ENCODE measurements at regions not wholly inside any gene's neighbourhood (a gene's known extent, or its start where the extent isn't known, plus 50 kb on each side); places are given as distances from the start of the nearest gene placed in this dataset.

GRCh38 chr18:45119876-45120275 lies 439.2 kb downstream of the SETBP1 start:
- DNase-seq, result no peak

GRCh38 chr18:45121146-45121545 lies 440.5 kb downstream of the SETBP1 start:
- DNase-seq, result no peak

DNA sequence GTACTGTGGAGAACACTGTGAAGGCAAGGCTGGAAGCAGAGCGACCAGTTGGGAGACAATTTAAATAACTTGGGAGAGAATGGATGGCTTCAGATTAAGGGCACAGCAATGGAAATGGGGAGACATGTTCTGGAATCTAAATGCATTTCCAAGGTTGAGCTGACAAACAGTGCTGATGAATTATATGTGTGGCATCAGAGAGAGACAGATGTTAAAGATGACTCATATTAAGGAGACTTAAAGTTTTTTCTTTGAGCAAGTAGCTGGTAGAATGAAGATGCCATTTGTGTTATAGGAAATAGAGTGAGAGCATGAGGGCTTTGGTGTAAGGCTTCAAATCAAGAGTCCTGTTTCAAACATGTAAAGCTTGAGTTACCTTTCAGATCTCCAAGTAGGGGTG lies 441.8 kb downstream of the SETBP1 start:
- DNase-seq, result no peak

DNA sequence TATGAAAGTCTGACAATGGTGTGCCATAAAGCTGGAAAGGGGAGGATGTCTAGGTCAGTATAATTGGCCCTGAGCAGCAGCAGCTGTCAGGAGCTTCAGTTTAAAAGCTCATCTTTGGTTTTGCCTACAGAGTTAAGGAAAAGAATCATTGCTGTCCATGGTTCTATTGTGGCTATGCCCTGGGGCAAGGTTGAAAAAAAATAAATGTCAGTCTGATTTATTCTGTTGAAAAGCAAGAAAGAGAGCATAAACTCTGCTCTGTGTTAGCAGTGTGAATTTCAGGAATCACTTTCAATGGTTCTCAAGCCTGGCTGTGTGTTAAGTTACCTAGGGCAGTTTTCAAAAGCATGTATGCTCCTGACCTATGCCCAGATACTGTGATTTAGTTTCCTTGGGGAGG lies 446.7 kb downstream of the SETBP1 start:
- no peak for DNase-seq

DNA sequence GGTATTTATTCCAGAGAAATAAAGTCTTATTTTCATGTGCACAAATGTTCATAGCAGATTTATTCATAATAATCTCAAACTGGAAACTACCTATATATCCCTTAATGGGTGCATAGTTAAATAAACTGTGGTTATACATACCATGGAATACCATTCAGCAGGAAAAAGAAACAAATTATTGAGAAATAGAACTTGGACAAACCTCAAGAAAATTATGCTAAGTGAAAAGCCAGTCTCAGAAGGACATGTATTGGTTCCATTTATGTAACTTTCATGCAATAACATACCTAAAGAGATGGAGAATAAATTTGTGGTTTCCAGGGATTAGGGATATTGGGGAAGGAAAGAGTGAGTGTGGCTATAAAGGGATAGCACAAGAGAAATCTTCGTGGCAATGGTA lies 452.6 kb downstream of the SETBP1 start:
- no peak for DNase-seq

GRCh38 chr18:45136381-45137086 lies 455.8 kb downstream of the SETBP1 start:
- peak; percentile 4 for DNase-seq

GRCh38 chr18:45137087-45137419 lies 456.4 kb downstream of the SETBP1 start:
- no peak for DNase-seq

DNA sequence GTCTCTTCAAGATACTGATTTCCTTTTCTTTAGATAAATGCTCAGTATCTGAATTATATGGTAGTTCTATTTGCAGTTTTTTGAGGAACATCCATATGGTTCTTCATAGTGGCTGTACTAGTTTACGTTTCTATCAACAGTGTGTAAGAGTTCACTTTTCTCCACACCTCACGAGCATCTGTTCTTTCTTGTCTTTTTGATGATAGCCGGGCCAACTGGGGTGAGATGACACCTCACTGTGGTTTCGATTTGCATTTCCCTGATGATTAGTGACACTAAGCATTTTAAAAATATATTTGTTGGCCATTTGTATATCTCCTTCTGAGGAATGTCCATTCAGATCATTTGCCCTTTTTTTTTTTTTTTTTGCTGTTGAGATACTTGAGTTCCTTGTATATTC lies 458.8 kb downstream of the SETBP1 start:
- no peak for DNase-seq

GRCh38 chr18:45142868-45143267 lies 462.2 kb downstream of the SETBP1 start:
- no peak for DNase-seq

DNA sequence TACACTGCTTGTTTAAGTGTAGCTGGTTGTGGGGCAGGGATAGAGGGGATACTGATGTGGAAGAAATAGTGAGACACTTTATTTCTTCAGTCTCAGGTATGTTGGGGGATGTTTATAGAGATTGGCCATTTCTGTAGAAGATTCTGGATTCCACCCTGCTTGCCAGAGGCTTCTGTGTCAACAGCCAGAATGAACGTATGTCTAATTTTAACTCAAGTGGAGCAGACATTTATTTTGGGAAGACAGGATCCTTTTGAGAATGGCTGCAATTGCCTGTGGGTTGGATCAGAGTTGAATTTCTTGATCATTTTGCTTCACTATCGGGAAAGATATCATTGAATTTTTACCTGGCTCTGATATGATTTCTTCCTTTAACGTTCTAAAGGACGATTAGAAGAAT lies 465.6 kb upstream of the SLC14A2 start:
- DNase-seq, result no peak

GRCh38 chr18:45151645-45152044 lies 463.6 kb upstream of the SLC14A2 start:
- DNase-seq, result no peak

DNA sequence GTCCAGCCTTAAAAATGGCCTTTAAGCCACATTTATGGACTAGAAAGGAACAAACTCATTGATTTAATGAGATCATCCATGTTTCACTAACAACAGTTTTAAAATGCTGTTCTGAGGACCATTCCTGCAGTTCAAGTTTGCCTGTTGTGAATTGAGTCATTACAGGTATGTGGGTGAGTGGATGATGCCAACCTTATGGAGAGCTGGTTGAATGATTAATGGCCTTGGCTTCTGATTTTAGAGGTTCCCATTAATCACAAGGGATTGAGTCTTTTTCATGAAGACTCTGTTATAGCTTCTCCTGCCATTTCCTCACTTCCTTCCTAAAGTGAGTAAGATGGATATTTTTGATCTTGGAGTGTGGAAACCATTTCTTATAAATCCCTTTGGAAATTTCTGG lies 459.8 kb upstream of the SLC14A2 start:
- DNase-seq, result no peak

DNA sequence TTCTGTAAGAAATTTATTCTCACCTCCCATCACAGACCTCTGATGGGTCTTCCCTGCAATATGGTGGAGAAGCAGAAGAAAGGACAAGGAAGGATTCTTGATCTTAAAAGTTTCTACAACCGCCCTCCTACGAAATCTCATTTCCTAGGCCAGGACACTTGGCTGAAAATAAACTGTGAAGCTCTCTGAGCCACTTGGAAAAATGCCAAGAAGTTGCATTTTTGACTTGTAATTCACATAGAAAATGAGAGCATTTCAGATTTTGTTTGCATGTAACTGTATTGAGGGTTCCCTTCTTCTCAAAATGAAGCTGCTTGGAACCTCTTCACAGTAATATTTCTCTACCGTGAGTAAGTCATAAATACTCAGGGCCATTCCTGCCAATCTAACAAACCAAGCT lies 458.3 kb upstream of the SLC14A2 start:
- no peak for DNase-seq

- DNase-seq, result no peak
Observed at GRCh38 chr18:45157576-45157975, 457.7 kb upstream of the SLC14A2 start.

DNA sequence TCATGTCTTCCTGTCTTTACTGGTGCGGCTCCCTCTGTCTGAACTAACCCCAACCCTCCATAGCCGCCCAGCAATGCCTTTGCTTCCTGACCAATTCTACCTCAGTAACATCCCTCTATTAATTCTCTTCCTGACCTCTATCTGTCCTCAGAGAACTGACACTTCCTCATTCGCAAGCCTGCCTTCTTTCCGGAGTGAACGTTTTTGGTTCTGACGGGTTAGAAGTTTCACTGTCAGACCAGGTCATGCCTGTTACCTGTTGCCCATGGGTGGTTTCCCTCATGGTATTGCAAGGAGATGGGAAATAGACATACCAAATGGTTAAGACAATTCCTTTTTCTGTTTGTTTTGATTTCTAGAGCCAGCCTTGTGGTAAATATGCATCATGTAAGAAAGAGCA lies 453.4 kb upstream of the SLC14A2 start:
- DNase-seq, result no peak

DNA sequence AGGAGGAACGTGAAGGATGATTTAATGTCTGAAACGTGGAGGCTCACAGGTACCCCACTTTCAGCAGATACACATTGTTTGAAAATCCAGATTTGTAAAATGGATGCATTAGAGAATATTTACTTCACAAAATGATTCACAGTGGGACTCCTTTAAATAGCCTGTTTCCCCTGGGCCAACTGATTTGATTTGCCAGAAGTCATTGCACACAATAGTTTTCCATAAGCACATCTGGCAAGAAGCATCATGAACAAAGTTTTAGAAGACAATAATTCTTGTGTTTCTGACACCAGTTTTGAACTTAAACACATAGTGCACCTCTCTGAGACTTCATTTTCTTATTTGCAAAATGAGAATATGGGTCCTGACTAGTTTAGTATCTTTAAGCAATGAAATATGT lies 451.4 kb upstream of the SLC14A2 start:
- no peak for DNase-seq

- DNase-seq, result no peak
Observed at GRCh38 chr18:45164551-45164950, 450.7 kb upstream of the SLC14A2 start.

GRCh38 chr18:45165176-45165713 lies 450.0 kb upstream of the SLC14A2 start:
- DNase-seq, result no peak

- no peak for DNase-seq
Observed at GRCh38 chr18:45165871-45166270, 449.4 kb upstream of the SLC14A2 start.

- DNase-seq, result no peak
Observed at GRCh38 chr18:45166341-45166835, 448.9 kb upstream of the SLC14A2 start.

- no peak for DNase-seq
Observed at GRCh38 chr18:45166836-45167551, 448.3 kb upstream of the SLC14A2 start.

DNA sequence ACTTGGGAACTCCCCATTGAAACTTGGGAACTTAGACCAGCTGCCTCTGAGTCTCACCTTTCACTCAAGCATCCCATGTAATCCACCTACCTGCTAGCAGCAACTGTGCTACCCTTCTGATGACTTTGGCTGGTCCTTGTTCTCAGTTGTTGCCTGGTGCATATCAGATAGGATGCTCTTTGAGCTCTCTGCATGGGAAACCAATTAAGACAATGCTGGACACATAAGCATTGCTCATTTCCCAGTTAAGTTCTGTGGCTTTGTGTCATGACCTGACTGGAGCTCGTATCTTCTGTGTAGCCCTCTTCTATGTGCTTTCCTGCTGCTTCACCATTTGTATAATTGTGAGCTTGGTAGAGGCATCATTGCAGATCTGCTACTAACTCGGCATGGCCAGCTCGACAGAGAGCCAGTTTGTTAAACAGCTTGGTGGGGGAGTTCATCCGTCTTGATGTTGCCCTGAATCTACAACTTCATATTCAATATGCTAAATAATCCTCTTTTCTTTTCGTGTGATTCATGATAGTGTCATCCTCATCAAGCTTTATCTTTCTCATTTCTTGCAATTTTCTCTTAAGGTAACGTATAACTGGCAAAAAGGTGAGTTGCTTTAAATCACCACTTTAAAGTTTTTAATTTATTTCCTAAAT lies 447.5 kb upstream of the SLC14A2 start:
- DNase-seq, result no peak

GRCh38 chr18:45168866-45169600 lies 446.2 kb upstream of the SLC14A2 start:
- no peak for DNase-seq
